Activated CD4-positive, alpha-beta T cell treated with anti-CD3 and anti-CD28 coated beads for 24 hours (primary cell): ENCODE measurements at regions not wholly inside any gene's neighbourhood (a gene's known extent, or its start where the extent isn't known, plus 50 kb on each side); places are given as distances from the start of the nearest gene placed in this dataset.

Experiments used
- DNase-seq, 2 donors: peaks; one replicate each; pipeline ENCODE4 v3.0.0-alpha.2; 2020; ENCODE audit warnings: low read depth in 2 of 2

GRCh38 chr2:2993172-2993692 is 384.4 kb downstream of the EIPR1 start:
- no peak for DNase-seq

DNA sequence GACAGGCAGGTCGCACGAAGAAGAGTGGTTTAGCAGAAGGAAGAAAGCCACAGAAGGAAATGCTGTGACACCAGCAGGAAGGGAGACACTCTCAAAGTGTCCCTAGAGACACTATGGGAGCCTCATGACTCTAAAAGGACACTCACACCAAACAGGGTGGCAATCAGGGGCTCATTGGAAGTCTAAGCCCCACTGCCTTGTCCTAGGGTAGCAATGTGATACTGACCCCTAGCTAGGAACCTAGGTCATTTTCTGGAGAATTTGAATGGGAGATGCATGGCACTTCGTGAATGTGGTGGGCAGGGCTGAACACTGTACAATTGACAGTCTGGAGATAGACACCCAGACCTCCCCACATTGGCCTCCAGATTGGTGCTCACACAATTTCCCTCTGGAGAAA is 385.0 kb downstream of the EIPR1 start:
- DNase-seq, result no peak

- DNase-seq, result no peak
Observed at GRCh38 chr2:2985020-2985419, 392.6 kb downstream of the EIPR1 start.

DNA sequence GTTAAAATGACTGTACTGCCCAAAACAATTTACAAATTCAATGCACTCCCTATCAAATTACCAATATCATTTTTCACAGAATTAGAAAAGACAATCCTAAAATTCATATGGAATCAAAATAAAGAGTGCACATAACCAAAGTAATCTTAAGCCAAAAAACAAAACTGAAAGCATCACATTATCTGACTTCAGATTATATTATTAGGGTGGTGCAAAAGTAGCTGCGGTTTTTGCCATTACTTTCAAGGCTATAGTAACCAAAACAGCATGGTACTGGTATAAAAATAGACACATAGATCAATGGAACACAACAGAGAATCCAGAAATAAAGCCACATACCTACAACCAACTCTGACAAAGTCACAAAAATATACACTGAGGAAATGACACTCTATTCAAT is 396.6 kb downstream of the EIPR1 start:
- DNase-seq, result no peak

GRCh38 chr2:2974982-2975381 is 402.6 kb downstream of the EIPR1 start:
- DNase-seq, result no peak

DNA sequence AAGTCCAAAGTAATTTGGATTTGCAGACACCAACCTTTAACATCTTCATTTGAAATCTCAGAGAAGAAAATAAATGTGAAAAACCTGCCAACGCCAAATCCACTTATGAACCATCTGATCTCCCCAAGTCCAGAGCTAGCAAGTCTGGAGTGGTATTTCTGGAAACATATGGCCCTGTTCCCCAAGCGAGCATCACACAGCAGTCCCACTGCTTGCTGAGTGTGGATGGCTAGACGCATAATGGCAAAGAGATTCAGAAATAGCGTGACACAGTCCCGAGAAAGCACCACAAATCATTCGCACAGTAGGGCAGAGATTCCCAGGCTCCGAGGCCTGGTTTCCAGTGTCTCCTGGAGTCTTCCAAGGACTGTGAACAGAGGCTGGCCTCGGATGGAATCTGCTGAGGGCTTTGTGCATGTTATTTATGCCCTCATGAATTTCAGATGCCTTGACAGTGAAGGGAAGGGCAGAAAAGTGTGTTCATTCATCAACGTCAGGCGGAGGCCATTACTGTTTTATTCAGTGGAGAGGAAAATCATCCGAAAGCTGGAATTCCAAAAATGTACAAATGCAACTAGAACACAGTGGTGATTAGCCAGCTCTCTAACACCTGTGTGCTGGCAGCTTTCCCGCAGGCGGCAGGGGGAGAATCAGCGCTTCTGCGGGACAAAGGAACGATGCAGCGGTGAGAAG is 417.0 kb downstream of the EIPR1 start:
- no peak for DNase-seq

DNA sequence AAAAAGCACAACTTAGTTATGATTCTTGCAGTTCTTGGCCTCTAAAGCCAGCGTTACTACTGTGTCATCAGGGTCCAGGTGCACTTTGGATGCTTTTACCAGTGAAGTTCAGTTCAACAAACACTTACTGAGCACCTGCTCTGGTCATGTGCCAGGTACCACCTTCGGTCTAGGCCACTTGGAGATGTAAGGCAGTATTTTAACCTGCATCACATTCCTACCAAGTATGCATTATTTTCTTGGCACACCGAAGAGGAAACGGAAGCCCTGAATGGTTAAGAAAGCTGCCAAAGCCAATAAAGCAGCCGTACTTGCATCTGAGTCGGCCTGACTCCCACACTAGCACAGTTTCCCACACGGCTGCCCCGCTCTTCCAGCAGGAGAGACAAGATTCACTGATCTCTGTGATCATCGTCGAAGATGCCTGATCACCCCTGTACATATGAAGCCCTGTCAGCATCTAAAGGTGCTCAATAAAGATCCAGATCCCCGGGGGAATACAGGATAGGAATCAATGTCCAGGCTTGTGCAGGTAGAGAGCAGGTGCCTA is 427.1 kb downstream of the EIPR1 start:
- DNase-seq, result no peak

DNA sequence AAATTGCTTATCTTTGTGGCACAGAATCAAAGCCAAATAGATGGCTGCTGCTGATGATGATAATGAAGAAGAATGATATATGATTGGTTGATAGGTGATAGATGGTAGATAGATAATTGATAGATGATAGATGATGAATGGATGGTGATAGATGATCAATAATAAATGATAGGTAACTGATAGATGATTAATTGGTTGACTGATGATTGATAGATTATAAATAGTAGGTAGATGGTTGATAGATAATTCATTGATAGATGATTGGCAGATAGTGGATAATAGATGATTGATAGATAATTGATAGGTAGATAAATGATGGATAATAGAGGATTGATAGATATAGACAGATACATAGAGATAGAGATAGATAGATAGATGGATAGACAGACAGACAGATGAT is 430.2 kb downstream of the EIPR1 start:
- DNase-seq, result no peak

- no peak for DNase-seq
Observed at GRCh38 chr2:2942906-2943305, 434.7 kb downstream of the EIPR1 start.

GRCh38 chr2:2942225-2942624 is 435.4 kb downstream of the EIPR1 start:
- DNase-seq, result no peak

- DNase-seq, result no peak
Observed at GRCh38 chr2:2941205-2941604, 436.4 kb downstream of the EIPR1 start.

- DNase-seq, result no peak
Observed at GRCh38 chr2:2940702-2941101, 436.9 kb downstream of the EIPR1 start.

DNA sequence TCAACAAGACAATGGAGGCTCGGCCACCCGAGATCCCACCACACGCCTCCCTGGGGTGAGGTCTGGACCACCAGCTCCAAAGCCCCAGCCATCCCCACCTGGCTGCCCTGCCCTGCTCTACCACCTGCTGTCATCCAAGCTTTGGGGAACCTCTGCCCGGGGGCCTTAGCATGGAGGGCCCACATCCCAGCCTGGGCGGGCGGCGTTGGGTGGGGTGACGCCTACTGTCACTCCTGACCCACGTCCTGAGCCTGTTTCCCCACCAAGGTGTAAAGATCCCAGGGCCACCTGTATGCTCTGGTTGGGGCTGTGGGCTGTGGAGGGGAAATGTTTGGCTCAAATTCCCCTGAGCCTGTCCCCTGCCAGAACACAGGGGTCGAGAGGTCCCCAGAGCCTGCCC is 437.6 kb downstream of the EIPR1 start:
- no peak for DNase-seq

- no peak for DNase-seq
Observed at GRCh38 chr2:2939078-2939795, 438.4 kb downstream of the EIPR1 start.

GRCh38 chr2:2938481-2938880 is 439.1 kb downstream of the EIPR1 start:
- DNase-seq, result no peak

- no peak for DNase-seq
Observed at GRCh38 chr2:2935445-2936149, 442.0 kb downstream of the EIPR1 start.

- no peak for DNase-seq
Observed at GRCh38 chr2:2933426-2933825, 444.2 kb downstream of the EIPR1 start.

DNA sequence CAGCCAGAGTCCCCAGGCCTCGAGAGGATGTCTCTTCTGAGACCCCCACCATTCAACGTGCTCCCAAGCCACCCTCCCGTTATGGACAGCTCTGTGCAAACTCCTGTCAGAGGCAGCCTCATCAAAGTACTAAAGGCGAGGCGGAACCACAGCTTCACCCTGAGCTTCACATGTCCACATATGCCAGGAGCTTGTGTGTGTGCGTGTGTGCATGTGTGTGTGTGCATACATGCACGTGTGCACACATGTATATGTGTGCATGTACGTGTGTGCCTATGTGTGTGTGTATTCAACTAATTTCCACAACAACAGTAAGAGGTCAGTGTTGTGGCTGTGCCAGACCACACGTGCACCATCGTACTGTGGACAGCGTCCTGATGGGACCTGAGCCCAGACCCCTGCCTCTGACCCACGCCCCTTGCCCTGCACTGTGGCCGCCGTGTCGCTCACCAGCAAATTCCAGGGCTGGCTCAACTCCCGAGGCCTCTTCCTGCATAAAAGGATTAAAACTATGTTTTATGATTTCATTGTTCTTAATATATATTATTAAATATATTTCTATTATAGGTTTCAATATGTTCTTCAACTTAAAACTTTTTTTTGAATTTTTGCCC is 444.8 kb downstream of the EIPR1 start:
- DNase-seq, result no peak

GRCh38 chr2:2932189-2932588 is 445.4 kb downstream of the EIPR1 start:
- DNase-seq, result no peak

- no peak for DNase-seq
Observed at GRCh38 chr2:2931318-2932075, 446.1 kb downstream of the EIPR1 start.

DNA sequence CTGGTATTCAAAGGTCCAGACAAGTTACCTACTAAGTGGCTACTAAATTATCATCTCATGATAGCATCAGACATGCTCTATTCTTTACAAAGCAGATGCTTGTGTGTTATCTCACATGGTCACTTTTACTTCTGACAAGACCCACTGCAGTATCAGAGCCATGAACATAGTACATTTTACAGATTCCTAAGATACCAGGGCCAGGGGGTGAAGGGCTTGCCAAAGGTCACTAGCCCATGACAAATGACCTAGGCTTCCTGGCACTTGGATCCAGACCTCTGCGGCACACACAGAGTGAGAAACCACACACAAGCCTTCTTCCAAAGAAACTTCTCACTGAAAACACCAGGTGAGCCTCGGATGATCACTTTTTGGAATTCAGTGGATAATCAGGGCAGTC is 446.8 kb downstream of the EIPR1 start:
- DNase-seq, result no peak
